ENCODE measurements at regions not wholly inside any gene's neighbourhood (a gene's known extent, or its start where the extent isn't known, plus 50 kb on each side); places are given as distances from the start of the nearest gene placed in this dataset.

DNA sequence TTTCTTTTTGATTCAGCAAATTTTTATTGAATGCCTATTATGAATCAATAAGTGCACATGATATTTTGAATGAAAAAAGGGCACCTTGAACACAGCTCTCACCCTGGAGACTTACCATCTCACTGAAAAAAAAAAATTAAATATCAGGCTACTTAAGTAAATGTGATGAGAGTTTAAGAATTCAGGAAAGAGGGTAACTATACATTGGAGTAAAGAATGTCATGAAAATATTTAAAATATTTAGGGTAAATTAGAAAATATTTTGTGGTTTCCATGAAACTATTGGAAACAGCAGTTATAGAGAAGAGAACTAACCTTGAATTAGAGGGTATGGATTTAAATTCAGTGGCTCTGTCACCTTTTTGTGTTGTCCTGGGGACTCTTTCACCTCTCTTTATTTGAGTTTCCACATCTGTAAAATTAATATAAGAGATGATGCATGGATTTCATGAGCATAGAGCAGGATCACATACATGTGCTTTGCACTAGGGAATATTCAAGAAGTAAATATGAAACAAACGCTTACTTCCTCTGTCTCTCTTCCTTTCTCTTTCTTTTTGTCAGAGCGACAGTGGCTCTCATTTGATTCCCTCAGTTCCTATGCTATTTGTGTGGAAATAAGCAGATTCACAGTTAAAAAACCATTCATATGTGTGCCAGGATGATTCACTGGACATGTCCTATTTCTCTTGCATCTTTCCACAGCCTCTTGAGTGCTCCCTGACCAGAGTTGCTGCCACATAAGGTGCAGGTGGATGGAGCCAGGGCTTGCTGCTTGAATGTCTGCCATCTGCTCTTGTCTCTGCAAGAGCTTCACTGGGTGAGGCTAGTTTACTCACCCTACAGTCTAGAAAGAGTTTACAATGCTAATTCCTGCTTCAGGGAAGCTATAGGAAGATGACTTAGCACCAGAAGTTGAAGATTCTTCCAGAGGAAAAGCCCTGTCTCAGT is 533.1 kb downstream of the ETS1 start:
- H3K4me2 ChIP-seq = peak overlapping the region; percentile 45; the same call in 1 of the 2 replicates
- ChIA-PET POLR2A (no interaction called here), CTCF (interaction anchor here (0.6 to 1.0 kb wide), 2 partner anchors 777 to 1520 kb away, joined by 3 read pairs; no protein-coding TSS in a partner anchor)
- peaks cover 22% of the 10 kb centered on the region for H3F3A ChIP-seq (replicated peaks; ENCODE audit: insufficient read depth)
- H3K4me1 ChIP-seq (ENCODE audit: control insufficient read depth in 1 of 2, insufficient read depth in 2 of 2, low read depth in 1 of 2, low read length in 1 of 2) = peaks cover 8 to 34% of the 10 kb centered on the region in 2 experiments
- no peaks in the 10 kb centered on the region for H3K9me2 ChIP-seq
- no peak for DNase-seq
- 81% methylated on average over 2 of the region's 2 CpGs for WGBS (ENCODE audit: low lambda C conversion rate)
- no peaks in the 10 kb centered on the region for H3K9me3 ChIP-seq
- H3K27me3 ChIP-seq (ENCODE audit: insufficient read depth) = no peaks in the 10 kb centered on the region
- no peaks in the 10 kb centered on the region for H3K79me2 ChIP-seq (ENCODE audit: insufficient read depth)
- H2AFZ ChIP-seq (ENCODE audit: low read depth) = no peak overlapping the region
- H4K20me1 ChIP-seq (ENCODE audit: insufficient read depth) = no peaks in the 10 kb centered on the region
- H3K27ac ChIP-seq (ENCODE audit: low read depth in 2 of 2, low read length in 1 of 2) = peak overlapping the region; percentile 81 to 89
- H3K36me3 ChIP-seq (replicated peaks in 1 of 2; ENCODE audit: control insufficient read depth in 1 of 2, insufficient read depth in 2 of 2, low read length in 1 of 2) = no peaks in the 10 kb centered on the region
- peak overlapping the region; percentile 45; the same call in 1 of the 2 replicates for H3K9ac ChIP-seq
- H3K4me3 ChIP-seq (ENCODE audit: low read depth in 2 of 2, low read length in 1 of 2) = no peak overlapping the region
- TF ChIP-seq RAD21 (IDR thresholded peaks at IDR 0.05; ENCODE audit: low read length) (no peak), FOSL2 (IDR thresholded peaks at IDR 0.05; ENCODE audit: borderline replicate concordance, low read depth) (peak; percentile 8; the same call in 1 of the 2 replicates), TCF12 (IDR thresholded peaks at IDR 0.05) (peak; percentile 44; the same call in 1 of the 2 replicates)
- TF ChIP-seq, protein P1, sequence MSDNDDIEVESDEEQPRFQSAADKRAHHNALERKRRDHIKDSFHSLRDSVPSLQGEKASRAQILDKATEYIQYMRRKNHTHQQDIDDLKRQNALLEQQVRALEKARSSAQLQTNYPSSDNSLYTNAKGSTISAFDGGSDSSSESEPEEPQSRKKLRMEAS (IDR thresholded peaks at IDR 0.05; ENCODE audit: low read depth) = no peak

DNA sequence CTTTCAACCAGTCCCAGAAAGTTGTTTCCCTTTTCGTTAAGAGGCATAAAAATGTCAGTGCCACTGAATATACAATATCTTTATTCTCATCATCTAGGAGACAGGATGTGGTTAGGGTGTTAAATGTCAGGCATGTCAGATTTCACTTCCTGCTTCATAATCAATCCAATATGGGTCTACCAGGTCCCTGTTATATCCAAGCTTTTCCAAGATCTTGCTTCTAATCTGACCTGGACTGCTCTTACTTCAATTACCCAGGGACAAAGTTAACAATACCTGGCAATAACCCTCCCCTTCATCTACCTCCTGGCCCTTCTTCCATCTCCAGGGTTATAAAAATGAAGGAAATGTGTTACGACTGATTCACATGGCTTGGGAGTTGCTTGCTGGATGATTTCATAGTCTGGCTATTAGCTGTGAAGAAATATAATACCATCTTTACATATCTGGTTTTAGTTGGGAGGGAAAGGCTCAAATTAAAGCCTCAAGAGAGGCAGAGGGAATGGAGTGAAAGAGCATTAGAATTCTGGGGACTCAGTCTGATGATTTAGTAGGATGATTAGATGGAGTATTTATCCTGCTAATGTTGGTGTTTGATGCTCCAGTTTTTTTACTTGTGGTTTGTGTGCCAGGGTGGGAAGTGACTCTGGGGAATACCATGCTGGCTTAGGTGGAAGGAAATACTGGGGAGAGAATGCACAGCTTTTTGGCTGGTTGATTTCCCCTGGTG is 534.3 kb downstream of the ETS1 start:
- H3K4me1 ChIP-seq (ENCODE audit: control insufficient read depth in 1 of 2, insufficient read depth in 2 of 2, low read depth in 1 of 2, low read length in 1 of 2) = peaks cover 8 to 34% of the 10 kb centered on the region in 2 experiments
- no peaks in the 10 kb centered on the region for H3K9me3 ChIP-seq
- ChIA-PET POLR2A (no interaction called here), CTCF (interaction anchor here (1.0 to 3.5 kb wide), 3 partner anchors 13 to 778 kb away, joined by 3 to 16 read pairs (median 3); no protein-coding TSS in a partner anchor)
- peak overlapping the region; percentile 45 for H3K4me2 ChIP-seq
- peak overlapping the region; percentile 45; the same call in 1 of the 2 replicates for H3K9ac ChIP-seq
- DNase-seq = peak; percentile 15
- peak overlapping the region; percentile 81 to 89 for H3K27ac ChIP-seq (ENCODE audit: low read depth in 2 of 2, low read length in 1 of 2)
- H3F3A ChIP-seq (replicated peaks; ENCODE audit: insufficient read depth) = peaks cover 22% of the 10 kb centered on the region
- H3K27me3 ChIP-seq (ENCODE audit: insufficient read depth) = no peaks in the 10 kb centered on the region
- 0 out of 4 replicates have a peak overlapping the region, but pooled peaks of 1 of the 2 experiments have one; percentile 36 for H3K4me3 ChIP-seq (ENCODE audit: low read depth in 2 of 2, low read length in 1 of 2)
- WGBS (ENCODE audit: low lambda C conversion rate) = 4% methylated on average over 2 of the region's 2 CpGs
- no peaks in the 10 kb centered on the region for H3K36me3 ChIP-seq (replicated peaks in 1 of 2; ENCODE audit: control insufficient read depth in 1 of 2, insufficient read depth in 2 of 2, low read length in 1 of 2)
- peak overlapping the region; percentile 11 for H2AFZ ChIP-seq (ENCODE audit: low read depth)
- no peaks in the 10 kb centered on the region for H4K20me1 ChIP-seq (ENCODE audit: insufficient read depth)
- no peaks in the 10 kb centered on the region for H3K79me2 ChIP-seq (ENCODE audit: insufficient read depth)
- H3K9me2 ChIP-seq = no peaks in the 10 kb centered on the region
- TF ChIP-seq, protein P2, sequence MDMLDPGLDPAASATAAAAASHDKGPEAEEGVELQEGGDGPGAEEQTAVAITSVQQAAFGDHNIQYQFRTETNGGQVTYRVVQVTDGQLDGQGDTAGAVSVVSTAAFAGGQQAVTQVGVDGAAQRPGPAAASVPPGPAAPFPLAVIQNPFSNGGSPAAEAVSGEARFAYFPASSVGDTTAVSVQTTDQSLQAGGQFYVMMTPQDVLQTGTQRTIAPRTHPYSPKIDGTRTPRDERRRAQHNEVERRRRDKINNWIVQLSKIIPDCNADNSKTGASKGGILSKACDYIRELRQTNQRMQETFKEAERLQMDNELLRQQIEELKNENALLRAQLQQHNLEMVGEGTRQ (IDR thresholded peaks at IDR 0.05; ENCODE audit: borderline replicate concordance, low read depth, low read length) = no peak
- TF ChIP-seq, protein P3, sequence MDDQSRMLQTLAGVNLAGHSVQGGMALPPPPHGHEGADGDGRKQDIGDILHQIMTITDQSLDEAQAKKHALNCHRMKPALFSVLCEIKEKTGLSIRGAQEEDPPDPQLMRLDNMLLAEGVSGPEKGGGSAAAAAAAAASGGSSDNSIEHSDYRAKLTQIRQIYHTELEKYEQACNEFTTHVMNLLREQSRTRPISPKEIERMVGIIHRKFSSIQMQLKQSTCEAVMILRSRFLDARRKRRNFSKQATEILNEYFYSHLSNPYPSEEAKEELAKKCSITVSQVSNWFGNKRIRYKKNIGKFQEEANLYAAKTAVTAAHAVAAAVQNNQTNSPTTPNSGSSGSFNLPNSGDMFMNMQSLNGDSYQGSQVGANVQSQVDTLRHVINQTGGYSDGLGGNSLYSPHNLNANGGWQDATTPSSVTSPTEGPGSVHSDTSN (IDR thresholded peaks at IDR 0.05) = peak; percentile 92
- no peak for TF ChIP-seq MXI1 (IDR thresholded peaks at IDR 0.05; ENCODE audit: low read depth, low read length)
- TF ChIP-seq RCOR1 (IDR thresholded peaks at IDR 0.05; ENCODE audit: low read length) = no peak
- TF ChIP-seq TEAD4 (IDR thresholded peaks at IDR 0.05; ENCODE audit: borderline replicate concordance, insufficient read depth) = peak; percentile 83
- peak; percentile 98 for TF ChIP-seq TCF12 (IDR thresholded peaks at IDR 0.05)
- TF ChIP-seq FOXM1 (IDR thresholded peaks at IDR 0.05; ENCODE audit: low read depth) = peak; percentile 62; the same call in 1 of the 2 replicates
- peak; percentile 29; the same call in 1 of the 2 replicates for TF ChIP-seq FOSL2 (IDR thresholded peaks at IDR 0.05; ENCODE audit: borderline replicate concordance, low read depth)
- TF ChIP-seq, protein P4, sequence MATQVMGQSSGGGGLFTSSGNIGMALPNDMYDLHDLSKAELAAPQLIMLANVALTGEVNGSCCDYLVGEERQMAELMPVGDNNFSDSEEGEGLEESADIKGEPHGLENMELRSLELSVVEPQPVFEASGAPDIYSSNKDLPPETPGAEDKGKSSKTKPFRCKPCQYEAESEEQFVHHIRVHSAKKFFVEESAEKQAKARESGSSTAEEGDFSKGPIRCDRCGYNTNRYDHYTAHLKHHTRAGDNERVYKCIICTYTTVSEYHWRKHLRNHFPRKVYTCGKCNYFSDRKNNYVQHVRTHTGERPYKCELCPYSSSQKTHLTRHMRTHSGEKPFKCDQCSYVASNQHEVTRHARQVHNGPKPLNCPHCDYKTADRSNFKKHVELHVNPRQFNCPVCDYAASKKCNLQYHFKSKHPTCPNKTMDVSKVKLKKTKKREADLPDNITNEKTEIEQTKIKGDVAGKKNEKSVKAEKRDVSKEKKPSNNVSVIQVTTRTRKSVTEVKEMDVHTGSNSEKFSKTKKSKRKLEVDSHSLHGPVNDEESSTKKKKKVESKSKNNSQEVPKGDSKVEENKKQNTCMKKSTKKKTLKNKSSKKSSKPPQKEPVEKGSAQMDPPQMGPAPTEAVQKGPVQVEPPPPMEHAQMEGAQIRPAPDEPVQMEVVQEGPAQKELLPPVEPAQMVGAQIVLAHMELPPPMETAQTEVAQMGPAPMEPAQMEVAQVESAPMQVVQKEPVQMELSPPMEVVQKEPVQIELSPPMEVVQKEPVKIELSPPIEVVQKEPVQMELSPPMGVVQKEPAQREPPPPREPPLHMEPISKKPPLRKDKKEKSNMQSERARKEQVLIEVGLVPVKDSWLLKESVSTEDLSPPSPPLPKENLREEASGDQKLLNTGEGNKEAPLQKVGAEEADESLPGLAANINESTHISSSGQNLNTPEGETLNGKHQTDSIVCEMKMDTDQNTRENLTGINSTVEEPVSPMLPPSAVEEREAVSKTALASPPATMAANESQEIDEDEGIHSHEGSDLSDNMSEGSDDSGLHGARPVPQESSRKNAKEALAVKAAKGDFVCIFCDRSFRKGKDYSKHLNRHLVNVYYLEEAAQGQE (IDR thresholded peaks at IDR 0.05; ENCODE audit: low read depth, low read length) = no peak
- TF ChIP-seq, protein P5, sequence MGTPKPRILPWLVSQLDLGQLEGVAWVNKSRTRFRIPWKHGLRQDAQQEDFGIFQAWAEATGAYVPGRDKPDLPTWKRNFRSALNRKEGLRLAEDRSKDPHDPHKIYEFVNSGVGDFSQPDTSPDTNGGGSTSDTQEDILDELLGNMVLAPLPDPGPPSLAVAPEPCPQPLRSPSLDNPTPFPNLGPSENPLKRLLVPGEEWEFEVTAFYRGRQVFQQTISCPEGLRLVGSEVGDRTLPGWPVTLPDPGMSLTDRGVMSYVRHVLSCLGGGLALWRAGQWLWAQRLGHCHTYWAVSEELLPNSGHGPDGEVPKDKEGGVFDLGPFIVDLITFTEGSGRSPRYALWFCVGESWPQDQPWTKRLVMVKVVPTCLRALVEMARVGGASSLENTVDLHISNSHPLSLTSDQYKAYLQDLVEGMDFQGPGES (IDR thresholded peaks at IDR 0.05; ENCODE audit: low read depth, low read length) = no peak
- TF ChIP-seq, protein P6, sequence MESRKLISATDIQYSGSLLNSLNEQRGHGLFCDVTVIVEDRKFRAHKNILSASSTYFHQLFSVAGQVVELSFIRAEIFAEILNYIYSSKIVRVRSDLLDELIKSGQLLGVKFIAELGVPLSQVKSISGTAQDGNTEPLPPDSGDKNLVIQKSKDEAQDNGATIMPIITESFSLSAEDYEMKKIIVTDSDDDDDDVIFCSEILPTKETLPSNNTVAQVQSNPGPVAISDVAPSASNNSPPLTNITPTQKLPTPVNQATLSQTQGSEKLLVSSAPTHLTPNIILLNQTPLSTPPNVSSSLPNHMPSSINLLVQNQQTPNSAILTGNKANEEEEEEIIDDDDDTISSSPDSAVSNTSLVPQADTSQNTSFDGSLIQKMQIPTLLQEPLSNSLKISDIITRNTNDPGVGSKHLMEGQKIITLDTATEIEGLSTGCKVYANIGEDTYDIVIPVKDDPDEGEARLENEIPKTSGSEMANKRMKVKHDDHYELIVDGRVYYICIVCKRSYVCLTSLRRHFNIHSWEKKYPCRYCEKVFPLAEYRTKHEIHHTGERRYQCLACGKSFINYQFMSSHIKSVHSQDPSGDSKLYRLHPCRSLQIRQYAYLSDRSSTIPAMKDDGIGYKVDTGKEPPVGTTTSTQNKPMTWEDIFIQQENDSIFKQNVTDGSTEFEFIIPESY (IDR thresholded peaks at IDR 0.05; ENCODE audit: borderline replicate concordance, low read depth) = peak; percentile 69; the same call in 1 of the 2 replicates

Data from SK-N-SH (cell line).